Activated CD4-positive, alpha-beta T cell treated with anti-CD3 and anti-CD28 coated beads, Interleukin-2, amount 10 ng/mL, durations not matched to agents 7 days and 5 days (primary cell): ENCODE measurements at regions not wholly inside any gene's neighbourhood (a gene's known extent, or its start where the extent isn't known, plus 50 kb on each side); places are given as distances from the start of the nearest gene placed in this dataset.

Source experiments
- CTCF ChIA-PET: fragments of 350-600 bp; sonication (Branson Sonifier 250); formaldehyde crosslinking; loops from one replicate; lab custom pipeline; 2021; ENCODE audit warnings: antibody characterized with exemption; lab: Charles Lee
- POLR2A ChIA-PET: fragments of 350-600 bp; sonication (Branson Sonifier 250); formaldehyde crosslinking; loops from one replicate; lab custom pipeline; 2021; ENCODE audit warnings: antibody characterized with exemption; lab: Charles Lee
- DNase-seq: peaks from one replicate; pipeline ENCODE4 v3.0.0-alpha.2; 2020
- H3K27ac Mint-ChIP-seq: one replicate; pipeline ENCODE4 v1.8.0; 2021; ENCODE audit warnings: mild to moderate bottlenecking, moderate library complexity, mixed read lengths
- H3K27me3 Mint-ChIP-seq: one replicate; pipeline ENCODE4 v1.8.0; 2021; ENCODE audit warnings: mixed read lengths
- H3K36me3 Mint-ChIP-seq: one replicate; pipeline ENCODE4 v1.8.0; 2021; ENCODE audit warnings: low read depth, mixed read lengths
- H3K4me1 Mint-ChIP-seq: one replicate; pipeline ENCODE4 v1.8.0; 2021; ENCODE audit warnings: mixed read lengths
- H3K4me3 Mint-ChIP-seq: one replicate; pipeline ENCODE4 v1.8.0; 2021; ENCODE audit warnings: mild to moderate bottlenecking, moderate library complexity, mixed read lengths
- H3K9me3 Mint-ChIP-seq: one replicate; pipeline ENCODE4 v1.8.0; 2021; ENCODE audit warnings: mixed read lengths

GRCh38 chr14:104245075-104245474 lies 106.7 kb downstream of the KIF26A start:
- CTCF ChIA-PET, result no interaction called here
- no peak for DNase-seq
- H3K4me1 Mint-ChIP-seq, result no peaks in the 10 kb centered on the region
- no peak overlapping the region for H3K27ac Mint-ChIP-seq
- POLR2A ChIA-PET, result no interaction called here
- H3K9me3 Mint-ChIP-seq, result no peaks in the 10 kb centered on the region
- H3K27me3 Mint-ChIP-seq, result no peaks in the 10 kb centered on the region
- no peaks in the 10 kb centered on the region for H3K36me3 Mint-ChIP-seq
- no peak overlapping the region for H3K4me3 Mint-ChIP-seq

GRCh38 chr14:104245723-104246122 lies 107.3 kb downstream of the KIF26A start:
- DNase-seq, result no peak
- POLR2A ChIA-PET, result no interaction called here
- no peaks in the 10 kb centered on the region for H3K9me3 Mint-ChIP-seq
- H3K27me3 Mint-ChIP-seq, result no peaks in the 10 kb centered on the region
- CTCF ChIA-PET, result no interaction called here
- no peak overlapping the region for H3K27ac Mint-ChIP-seq
- no peaks in the 10 kb centered on the region for H3K4me1 Mint-ChIP-seq
- H3K4me3 Mint-ChIP-seq, result no peak overlapping the region
- no peaks in the 10 kb centered on the region for H3K36me3 Mint-ChIP-seq

GRCh38 chr14:104246401-104247335 lies 108.3 kb downstream of the KIF26A start:
- ChIA-PET POLR2A (no interaction called here), CTCF (no interaction called here)
- no peaks in the 10 kb centered on the region for H3K4me1 Mint-ChIP-seq
- no peak for DNase-seq
- no peaks in the 10 kb centered on the region for H3K9me3 Mint-ChIP-seq
- no peak overlapping the region for H3K4me3 Mint-ChIP-seq
- no peaks in the 10 kb centered on the region for H3K27me3 Mint-ChIP-seq
- no peaks in the 10 kb centered on the region for H3K36me3 Mint-ChIP-seq
- H3K27ac Mint-ChIP-seq, result no peak overlapping the region

DNA sequence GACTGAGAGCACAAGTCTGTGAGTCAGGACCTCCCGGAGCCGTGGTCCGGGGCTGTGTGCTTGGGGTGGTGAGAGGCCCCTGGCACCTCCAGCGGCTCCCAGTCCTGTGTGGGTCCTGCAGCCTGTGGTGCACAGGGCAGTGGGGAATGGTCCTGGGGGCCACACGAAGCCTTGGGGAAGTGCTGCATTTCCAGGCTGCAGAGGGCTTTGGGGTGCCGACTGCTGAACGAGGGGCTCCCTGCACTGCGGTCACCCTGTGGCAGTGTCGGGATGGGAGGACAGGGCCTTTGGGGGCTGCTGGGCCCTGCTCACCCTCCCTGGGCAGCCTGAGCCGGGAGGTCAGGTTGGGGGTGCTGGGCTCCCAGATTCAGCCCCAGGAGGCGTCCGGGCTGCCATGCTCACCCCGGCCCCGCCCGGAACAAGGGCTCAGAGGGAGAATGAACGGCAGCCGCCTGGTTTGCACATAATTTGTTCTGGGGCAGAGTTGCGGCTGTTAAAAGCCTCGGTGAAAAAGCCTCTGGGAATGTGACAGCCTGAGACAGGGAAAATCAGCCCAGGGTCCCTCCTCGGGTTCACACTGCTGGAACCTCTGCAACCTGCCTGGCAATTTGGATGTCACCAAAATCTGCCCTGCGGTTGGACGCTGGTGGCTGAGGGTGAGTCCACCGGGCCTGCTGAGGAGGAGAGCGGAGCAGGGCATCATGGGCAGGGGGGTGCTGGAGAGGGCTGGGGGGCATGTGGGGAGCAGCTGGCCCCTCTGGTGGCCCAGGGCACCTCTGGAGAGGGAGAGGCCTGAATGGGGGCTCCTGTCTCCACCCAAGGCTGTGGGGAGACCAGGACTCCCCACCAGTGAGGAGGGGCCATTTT lies 109.2 kb downstream of the KIF26A start:
- Mint-ChIP-seq H3K4me3 (no peak overlapping the region), H3K27me3 (no peaks in the 10 kb centered on the region), H3K4me1 (no peaks in the 10 kb centered on the region), H3K27ac (no peak overlapping the region), H3K9me3 (peaks cover 2% of the 10 kb centered on the region), H3K36me3 (no peaks in the 10 kb centered on the region)
- ChIA-PET CTCF (no interaction called here), POLR2A (no interaction called here)
- DNase-seq, result no peak

- no peaks in the 10 kb centered on the region for H3K27me3 Mint-ChIP-seq
- no peak for DNase-seq
- CTCF ChIA-PET, result no interaction called here
Measured at GRCh38 chr14:104248203-104249055, 110.0 kb downstream of the KIF26A start.

GRCh38 chr14:104249089-104249488 lies 110.7 kb downstream of the KIF26A start:
- no peak for DNase-seq
- ChIA-PET POLR2A (no interaction called here), CTCF (no interaction called here)

More at GRCh38 chr14:104248203-104249055, 110.0 kb downstream of the KIF26A start:
- H3K9me3 Mint-ChIP-seq, result peaks cover 2% of the 10 kb centered on the region
- H3K4me1 Mint-ChIP-seq, result no peaks in the 10 kb centered on the region
- no peaks in the 10 kb centered on the region for H3K36me3 Mint-ChIP-seq
- POLR2A ChIA-PET, result no interaction called here
- no peak overlapping the region for H3K4me3 Mint-ChIP-seq
- H3K27ac Mint-ChIP-seq, result no peak overlapping the region

DNA sequence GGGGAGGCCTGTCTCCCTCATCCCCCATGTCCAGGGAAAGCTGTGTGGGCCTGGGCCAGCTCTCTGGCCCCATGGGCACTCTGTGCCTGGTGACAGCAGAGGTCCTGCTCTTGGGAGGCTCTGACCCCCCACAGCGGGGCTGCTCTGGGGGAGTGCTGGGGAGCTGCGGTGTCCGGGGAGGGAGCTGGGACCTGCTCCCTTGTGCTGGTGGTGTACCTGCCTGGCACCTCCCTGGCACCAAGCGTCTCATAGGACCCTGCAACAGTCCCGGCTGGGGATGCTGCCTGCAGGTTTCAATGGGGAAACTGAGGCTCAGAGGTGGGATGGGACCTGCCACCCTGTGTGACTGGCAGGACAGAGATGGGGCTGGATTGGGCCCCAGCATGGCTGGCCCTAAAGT lies 111.3 kb downstream of the KIF26A start:
- peaks cover 2% of the 10 kb centered on the region for H3K9me3 Mint-ChIP-seq
- no peaks in the 10 kb centered on the region for H3K27me3 Mint-ChIP-seq
- no peaks in the 10 kb centered on the region for H3K4me1 Mint-ChIP-seq
- CTCF ChIA-PET, result no interaction called here
- H3K27ac Mint-ChIP-seq, result no peak overlapping the region
- no peak for DNase-seq
- POLR2A ChIA-PET, result no interaction called here
- H3K36me3 Mint-ChIP-seq, result no peaks in the 10 kb centered on the region
- H3K4me3 Mint-ChIP-seq, result no peak overlapping the region

More at GRCh38 chr14:104249089-104249488, 110.7 kb downstream of the KIF26A start:
- Mint-ChIP-seq H3K36me3 (no peaks in the 10 kb centered on the region), H3K9me3 (peaks cover 2% of the 10 kb centered on the region), H3K4me3 (no peak overlapping the region), H3K27ac (no peak overlapping the region), H3K4me1 (no peaks in the 10 kb centered on the region), H3K27me3 (no peaks in the 10 kb centered on the region)

- Mint-ChIP-seq H3K9me3 (peaks cover 2% of the 10 kb centered on the region), H3K27me3 (no peaks in the 10 kb centered on the region), H3K4me1 (no peaks in the 10 kb centered on the region), H3K4me3 (no peak overlapping the region), H3K36me3 (no peaks in the 10 kb centered on the region), H3K27ac (no peak overlapping the region)
- no peak for DNase-seq
- CTCF ChIA-PET, result no interaction called here
- POLR2A ChIA-PET, result no interaction called here
Measured at GRCh38 chr14:104250175-104250574, 111.8 kb downstream of the KIF26A start.

GRCh38 chr14:104252256-104253215 lies 114.1 kb downstream of the KIF26A start:
- H3K4me3 Mint-ChIP-seq, result no peak overlapping the region
- H3K4me1 Mint-ChIP-seq, result no peaks in the 10 kb centered on the region
- no peaks in the 10 kb centered on the region for H3K36me3 Mint-ChIP-seq
- peaks cover 2% of the 10 kb centered on the region for H3K9me3 Mint-ChIP-seq
- DNase-seq, result no peak
- peaks cover 3% of the 10 kb centered on the region for H3K27me3 Mint-ChIP-seq
- ChIA-PET CTCF (no interaction called here), POLR2A (no interaction called here)
- H3K27ac Mint-ChIP-seq, result no peak overlapping the region

- POLR2A ChIA-PET, result no interaction called here
- H3K27me3 Mint-ChIP-seq, result peaks cover 8% of the 10 kb centered on the region
- H3K27ac Mint-ChIP-seq, result no peak overlapping the region
- no peak overlapping the region for H3K4me3 Mint-ChIP-seq
- CTCF ChIA-PET, result no interaction called here
- no peaks in the 10 kb centered on the region for H3K4me1 Mint-ChIP-seq
- H3K36me3 Mint-ChIP-seq, result no peaks in the 10 kb centered on the region
- peaks cover 2% of the 10 kb centered on the region for H3K9me3 Mint-ChIP-seq
- DNase-seq, result no peak
Measured at GRCh38 chr14:104253223-104253822, 114.9 kb downstream of the KIF26A start.

DNA sequence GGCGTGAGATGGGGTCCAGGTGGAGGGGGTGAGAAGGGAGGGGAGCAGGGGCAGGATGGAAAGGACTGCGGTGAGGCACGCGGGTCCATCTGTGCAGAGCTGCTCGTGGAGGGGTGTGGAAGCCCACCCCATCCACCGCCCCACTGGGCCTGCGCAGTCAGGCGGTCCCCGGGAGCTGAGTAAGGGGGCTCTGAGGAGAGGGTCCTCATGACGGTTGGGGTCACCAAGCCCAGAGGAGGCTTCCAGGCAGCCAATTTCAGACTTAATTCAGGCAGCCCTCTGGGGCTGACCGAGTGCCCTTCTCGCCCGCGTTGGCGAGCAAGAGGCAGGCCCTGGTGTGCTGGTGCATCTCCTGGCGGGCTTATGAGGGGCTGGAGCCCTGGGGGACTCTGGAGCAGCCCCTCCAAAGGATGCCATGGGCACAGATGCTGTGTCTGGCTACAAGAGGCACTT lies 115.5 kb downstream of the KIF26A start:
- POLR2A ChIA-PET, result no interaction called here
- Mint-ChIP-seq H3K9me3 (peaks cover 2% of the 10 kb centered on the region), H3K27ac (no peak overlapping the region), H3K36me3 (no peaks in the 10 kb centered on the region), H3K27me3 (peaks cover 11% of the 10 kb centered on the region), H3K4me3 (no peak overlapping the region), H3K4me1 (no peaks in the 10 kb centered on the region)
- CTCF ChIA-PET, result no interaction called here
- no peak for DNase-seq
